Occipital lobe (tissue), 1 donor: ENCODE measurements at regions not wholly inside any gene's neighbourhood (a gene's known extent, or its start where the extent isn't known, plus 50 kb on each side); places are given as distances from the start of the nearest gene placed in this dataset.
"Not testable (repeated sequence)": the region's sequence is repeated elsewhere in the genome, so short reads cannot be mapped to it uniquely, and the experiment has no call there.

Experiments used
- DNase-seq: peaks from one replicate; lab custom pipeline; 2025; lab: John Stamatoyannopoulos, UW

DNA sequence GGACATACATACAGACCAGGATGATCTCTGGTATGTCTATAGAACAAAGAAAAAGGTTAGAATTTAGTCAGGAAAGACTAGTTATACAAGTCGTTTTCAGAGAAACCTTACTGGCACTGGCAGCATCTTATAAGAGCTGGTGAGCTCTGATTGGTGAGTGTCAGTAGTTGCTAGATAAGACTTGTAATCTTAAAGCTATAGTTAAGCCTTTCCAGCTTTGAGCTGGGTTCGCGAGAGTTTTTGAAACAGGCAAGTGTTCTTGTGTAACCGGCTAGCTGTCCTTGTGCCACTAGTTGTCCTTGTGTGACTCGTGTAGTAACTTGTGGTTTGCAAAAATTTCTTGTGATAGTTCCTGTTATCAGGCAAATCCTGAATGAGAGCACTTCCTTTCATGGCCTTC lies 740.9 kb downstream of the GALC start:
- no peak for DNase-seq

DNA sequence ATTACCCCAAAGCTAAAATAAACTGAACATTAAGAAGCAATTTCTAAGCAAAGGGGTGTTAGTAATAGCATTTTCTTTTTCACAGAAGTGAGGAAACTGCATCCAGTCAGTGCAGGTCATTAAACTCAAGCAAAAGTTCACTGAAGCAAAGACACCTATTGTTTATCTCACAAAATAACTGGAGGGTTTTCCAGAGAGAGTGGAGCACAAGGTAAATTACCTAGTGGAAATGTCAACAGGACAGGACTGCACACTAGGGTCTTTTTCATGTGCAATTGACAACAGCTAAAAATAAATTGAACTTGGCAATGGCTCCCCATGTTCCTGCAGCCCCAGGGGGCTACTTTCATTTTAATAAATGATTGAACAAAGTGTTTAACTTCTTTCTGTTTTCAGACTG lies 742.0 kb downstream of the GALC start:
- DNase-seq: no peak

DNA sequence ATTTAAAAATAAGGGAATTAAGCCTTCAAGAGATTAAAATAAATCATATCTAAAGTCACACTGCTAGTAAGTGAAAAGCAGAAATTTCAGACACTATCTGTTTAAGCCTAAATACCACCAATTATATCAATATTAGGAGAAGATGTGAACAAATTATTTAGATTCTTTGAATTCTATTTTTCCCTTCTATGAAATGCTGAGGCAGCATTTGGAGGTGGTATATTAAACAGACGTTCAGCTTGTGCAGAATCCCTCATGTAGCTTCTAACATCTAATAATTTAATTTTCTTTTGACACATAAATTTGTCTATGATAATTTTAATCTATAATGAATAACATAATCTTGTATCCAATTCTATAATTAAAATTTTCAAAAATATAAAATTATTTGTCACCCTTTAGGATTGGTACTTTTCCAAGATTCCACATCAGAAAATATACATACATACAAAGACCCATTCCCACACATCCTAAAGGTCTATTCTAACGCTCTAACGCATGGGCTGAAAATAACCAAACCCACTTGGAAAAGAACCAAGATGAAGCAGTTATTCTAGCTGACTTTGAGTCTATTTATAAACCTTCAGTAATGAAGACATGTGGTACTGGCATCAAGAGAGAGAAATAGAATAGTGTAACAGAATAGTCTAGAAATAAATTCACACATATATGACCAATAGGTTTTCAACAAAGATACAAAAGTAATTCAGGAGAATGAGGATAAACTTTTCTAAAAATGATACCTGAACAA lies 751.8 kb downstream of the GALC start:
- DNase-seq: no peak

DNA sequence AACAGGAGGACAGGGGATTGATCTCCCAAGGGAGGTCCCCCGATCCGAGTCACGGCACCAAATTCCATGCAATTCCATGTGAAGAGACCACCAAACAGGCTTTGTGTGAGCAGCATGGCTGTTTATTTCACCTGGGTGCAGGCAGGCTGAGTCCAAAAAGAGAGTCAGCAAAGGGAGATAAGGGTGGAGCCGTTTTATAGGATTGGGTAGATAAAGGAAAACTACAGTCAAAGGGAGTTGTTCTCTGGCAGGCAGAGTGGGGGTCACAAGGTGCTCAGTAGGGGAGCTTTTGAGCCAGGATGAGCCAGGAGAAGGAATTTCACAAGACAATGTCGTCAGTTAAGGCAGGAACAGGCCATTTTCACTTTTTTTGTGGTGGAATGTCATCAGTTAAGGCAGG lies 752.7 kb downstream of the GALC start:
- not testable (repeated sequence) for DNase-seq

DNA sequence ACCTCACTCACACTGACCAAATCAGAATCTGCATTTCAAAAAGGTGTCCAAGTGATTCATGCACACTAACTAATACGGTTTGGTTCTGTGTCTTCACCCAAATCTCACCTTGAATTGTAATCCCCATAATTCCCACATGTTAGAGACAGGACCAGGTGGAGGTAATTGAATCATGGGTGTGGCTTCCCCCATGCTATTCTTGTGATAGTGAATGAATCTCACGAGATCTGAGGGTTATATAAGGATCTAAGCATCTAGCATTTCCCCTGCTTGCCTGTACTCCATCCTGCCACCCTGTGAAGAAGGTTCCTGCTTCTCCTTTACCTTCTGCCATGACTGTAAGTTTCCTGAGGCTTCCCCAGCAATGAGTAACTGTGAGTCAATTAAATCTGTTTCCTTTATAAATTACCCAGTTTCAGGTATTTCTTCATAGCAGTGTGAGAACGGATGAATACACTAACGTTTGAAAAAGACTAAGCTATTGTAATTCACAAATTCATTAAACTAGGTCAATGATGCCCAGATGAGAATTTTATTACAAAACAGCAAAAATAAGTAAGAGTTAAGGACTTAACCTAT lies 759.1 kb downstream of the GALC start:
- DNase-seq: no peak

DNA sequence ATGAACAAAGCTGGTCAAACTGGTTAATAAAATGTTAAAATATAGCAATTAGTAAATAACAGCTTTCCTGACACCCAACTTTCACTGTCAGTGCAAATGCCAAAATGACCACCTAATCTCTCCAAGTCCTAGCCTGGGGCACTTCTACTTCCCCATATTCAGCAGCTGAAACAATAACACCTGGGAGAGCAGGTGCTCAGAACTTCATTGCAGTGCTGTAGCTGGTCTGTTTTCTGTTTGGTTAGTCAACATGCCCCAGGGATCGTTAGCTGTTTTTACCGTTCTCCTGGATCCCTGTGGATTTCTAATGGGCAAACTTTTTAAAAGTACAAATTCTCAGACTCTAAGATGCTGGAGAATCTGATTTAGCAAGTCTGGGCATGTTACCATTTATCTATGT lies 759.7 kb downstream of the GALC start:
- no peak for DNase-seq

DNA sequence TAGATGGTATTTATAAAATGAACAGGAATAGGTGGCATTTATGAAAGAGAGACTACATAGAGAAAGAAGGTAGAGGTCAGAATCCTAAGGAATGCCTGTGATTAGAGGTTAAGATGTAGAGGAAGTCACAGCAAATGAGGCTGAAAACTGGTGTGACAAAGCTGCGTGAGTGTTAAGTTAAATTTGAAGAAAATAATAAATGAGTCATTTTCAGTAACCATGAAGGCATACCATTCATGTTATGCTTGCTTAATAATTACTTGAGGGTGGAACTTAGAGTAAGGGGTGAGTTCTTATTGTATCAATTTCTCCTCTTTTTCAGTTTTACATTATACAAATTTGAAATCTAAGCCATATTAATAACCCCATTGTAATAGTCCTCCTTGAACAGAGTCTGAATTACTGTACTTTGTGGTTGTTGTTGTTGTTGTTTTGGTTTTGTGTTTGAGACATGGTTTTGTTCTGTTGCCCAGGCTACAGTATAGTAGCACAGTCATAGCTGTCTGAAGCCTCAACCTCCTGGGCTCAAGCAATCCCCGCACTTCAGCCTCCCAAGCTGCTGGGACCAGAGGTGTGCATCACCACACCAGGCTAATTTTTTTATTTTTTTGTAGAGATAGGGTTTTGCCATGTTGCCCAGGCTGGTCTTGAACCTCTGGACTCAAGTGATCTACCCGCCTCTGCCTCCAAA lies 761.5 kb downstream of the GALC start:
- no peak for DNase-seq

DNA sequence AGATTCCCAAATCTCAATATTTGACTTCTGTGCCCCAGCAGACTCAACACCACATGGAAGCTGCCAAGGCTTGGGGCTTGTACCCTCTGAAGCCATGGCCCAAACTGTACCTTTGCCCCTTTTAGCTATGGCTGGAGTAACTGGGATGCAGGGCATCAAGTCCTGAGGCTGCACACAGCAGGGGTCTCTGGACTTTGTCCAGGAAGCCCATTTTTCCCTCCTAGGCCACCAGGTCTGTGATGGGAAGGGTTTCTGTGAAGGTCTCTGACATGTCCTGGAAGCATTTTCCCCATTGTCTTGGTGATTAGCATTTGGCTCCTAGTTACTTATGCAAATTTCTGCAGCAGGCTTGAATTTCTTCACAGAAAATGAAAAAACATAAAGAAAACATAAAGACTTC lies 762.3 kb downstream of the GALC start:
- DNase-seq: no peak

DNA sequence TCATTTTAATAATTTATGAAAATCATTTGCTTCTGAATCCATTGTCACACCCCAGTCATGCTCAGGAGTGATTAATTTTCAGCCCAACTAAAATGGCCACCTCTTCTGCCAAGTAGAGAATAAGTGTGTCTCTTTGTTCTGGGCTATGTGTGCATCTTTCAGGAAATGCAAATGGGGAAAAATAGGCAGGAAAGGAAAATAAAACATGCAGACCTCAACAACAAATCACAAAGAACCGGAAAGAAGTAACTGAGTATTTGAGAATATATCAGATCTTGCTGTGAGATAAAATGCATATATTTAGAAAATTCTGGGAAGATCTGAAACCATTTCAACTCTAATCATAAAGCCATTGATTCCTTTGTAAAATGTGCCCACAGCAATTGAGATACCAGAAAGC lies 763.9 kb downstream of the GALC start:
- no peak for DNase-seq

DNA sequence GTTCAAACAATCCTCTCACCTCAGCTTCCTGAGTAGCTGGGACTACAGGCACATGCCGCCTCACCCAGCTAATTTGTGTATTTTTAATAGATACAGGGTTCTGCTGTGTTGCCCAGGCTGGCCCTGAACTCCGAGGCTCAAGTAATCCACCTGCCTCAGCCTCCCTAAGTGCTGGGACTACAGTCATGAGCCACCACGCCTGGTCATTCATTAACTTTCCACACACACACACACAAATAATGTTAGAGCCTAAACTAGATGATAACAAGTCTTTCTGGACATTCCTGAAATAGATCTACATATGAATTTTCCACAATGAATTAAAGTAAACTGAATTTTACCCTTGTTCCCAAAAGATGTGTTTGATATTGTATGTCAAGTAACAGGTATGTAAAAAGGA lies 776.0 kb downstream of the GALC start:
- no peak for DNase-seq

DNA sequence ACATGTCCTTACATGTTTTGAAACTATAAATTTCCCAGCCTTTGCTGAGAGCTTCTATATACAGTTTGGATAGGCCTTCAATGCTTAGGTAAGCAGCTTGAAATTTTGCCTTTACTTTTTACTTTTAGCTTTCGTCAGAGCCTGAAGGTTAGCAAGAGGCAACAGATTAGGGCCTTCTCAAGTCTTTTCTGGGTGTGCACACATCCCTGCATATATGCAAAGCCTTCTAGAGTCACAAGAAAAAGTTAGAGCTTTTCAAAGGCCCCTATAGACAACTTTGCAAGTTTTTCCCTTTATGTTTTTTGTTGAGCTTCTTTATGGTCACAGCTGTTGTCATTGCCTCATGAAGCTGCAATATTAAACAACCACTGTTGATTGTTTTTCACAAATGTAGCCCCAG lies 778.4 kb downstream of the GALC start:
- no peak for DNase-seq

DNA sequence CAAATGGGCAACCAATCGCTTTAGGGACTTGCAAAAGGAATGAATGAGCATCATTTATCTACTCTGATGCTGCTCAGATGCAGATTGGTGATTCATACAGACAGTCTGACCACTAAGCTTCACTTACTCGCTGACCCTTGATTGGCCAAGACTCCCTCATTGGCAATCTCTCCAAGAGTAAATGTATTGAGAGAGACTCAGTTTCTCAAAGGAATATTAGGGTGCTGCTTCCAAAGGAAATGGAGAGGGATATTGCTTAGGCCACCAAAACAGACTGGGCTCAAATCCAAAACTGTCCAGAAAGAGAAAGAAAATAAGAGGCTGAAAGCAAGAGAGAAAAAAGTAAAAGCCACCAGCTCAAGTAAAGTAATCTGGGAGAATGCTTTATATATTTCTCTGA lies 785.2 kb downstream of the GALC start:
- DNase-seq: no peak

DNA sequence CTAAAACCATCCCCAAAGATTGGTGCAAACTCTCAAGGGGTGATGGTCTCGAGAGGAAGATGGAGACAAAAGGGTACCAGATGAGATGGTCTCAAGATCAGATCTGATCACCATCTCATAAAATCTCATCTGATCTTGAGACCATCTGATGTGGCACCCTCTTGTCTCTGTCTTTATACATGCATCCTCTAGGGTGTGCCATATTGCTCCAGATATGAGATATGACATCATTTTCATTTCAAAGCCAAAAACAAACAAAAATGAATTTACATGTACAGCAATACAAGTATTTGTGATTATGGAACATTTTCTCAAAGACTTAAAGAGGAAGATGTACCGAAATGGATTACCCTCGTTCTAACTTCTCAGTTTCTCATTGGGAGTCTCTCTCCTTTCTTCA lies 787.2 kb downstream of the GALC start:
- DNase-seq: no peak

DNA sequence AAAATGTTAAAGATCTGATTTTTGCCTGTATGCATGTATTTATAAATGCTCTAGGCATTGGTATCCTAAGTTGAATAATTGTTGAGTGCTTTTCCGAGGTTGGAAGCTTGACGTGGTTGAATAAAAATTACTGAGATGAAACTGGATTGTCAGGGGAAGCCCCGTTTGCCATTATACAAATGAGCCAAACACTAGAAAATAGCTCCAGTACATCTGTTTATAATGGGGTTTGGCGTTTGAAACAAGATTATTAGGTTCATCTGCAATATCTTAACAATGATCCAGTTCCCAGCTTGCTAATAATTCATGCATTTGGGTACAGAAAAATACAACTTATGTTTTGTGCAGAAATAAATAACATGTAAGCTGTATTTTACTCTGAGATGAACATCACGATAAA lies 789.6 kb downstream of the GALC start:
- no peak for DNase-seq

DNA sequence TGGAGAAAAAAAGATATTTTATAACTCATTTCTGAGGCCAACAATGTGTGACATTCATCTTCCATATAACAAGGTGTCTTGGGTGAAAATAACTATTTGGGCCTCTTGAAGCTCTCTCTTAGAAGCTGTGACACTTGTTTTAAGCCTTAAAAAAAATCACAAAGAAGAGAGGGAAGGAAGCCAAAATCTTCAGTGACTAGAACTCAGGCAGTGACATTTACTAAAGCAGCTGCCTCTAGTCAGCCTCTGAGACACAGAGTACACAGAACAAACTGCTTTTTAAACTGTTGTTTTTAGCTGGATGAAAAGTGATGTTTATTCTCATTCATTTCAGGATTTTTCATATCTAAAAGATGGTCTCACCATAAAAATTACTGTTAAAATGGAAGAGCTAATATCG lies 793.6 kb downstream of the GALC start:
- no peak for DNase-seq

DNA sequence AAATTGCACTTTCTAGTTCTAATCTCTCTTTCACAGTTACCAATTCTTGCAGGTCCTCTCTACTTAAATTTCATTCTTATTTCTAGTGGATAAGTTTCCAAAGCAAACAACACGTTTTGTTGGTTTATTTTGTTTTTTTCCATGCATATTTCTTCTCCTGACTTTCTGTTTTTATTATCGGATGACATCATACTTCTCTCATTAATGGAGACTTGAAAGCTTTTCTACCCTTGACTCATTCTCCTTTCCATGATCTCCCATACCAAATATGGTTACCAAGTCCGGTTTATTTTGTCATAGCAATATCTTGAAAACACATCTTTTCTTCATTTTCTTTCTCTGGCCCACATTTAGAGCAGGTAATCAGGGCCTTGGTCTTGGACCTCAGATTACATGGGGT lies 796.5 kb downstream of the GALC start:
- DNase-seq: no peak

DNA sequence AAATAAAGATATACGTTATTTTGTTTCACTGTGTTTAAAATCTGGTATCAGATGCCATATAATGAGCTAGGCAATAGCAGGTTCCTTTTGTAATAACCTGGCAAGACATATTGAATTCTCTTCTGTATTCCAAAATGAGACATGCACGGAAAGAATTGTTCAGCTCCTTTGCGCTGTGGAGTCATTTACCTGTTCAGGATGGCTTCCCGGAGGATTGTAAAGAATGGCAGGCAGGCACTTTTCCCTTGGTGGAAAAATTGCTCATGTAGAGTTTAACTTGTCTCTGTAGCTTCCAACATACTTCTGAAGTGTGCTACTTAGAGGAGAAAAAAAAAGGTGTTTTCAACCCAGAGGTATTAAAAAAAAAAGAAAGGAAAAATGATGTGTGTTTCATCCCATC lies 805.2 kb downstream of the GALC start:
- no peak for DNase-seq

DNA sequence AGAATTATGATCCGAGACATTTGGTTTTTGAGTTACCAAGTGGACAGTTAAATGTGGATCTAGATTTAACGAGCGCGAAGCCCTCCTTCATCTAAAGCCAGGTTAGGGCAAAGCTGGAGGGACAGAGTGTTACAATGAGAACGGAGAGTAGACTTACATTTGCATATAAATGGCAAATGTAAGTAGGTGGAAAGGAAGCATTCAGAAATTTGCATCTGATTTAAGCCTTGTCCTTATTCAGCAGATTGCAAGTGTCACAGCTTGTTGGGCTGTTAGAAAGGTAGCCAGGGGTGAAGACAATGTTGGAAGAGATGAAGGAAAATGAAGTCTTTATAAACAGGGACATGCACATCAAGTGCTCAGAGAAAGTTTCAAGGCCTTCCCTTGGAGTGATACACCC lies 806.2 kb downstream of the GALC start:
- DNase-seq: no peak

DNA sequence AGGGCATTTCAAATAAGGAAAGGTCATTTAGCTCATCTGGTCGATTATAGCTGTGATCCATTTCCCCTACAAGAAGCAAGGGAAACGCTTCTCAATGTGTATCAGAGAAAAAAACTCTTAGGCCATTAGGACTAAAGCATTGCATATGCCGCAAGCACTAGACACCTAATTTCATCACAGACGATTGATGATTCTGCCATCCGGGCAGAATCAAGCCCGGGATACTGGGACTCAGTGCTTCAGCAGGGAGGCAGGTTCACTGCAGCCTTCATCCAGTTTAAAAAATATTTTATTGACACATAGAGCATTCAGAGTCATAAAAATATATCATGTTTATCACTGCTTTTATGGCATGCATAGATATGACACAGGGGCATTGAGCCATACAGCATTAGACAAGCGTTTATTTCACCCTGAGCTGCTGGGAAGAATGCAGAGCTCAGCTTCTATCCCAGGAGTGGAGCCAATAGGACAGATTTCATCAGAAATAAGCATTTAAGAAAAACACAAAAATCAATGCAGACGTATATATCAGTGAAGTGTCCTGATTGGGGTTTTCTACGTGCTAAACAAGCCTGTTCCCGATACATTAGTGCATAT lies 806.9 kb downstream of the GALC start:
- no peak for DNase-seq

DNA sequence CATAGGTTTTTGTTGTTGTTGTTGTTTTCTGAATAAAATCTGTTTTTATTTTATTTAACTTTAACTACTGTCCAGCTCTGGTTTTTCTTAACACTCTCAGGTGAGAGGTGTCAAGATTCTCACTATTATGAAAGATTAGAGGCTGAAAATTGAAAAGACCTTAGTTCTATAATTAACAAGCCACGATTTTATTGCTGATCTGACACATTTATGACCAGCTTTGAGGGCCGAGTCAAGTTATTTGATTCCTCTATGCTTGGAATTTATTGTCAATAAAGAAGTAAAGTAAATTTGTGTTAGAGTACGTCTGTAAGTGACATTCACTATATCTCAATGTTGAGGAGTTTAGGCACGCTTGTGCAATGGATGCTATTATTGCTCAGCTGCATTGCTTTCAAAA lies 808.8 kb downstream of the GALC start:
- DNase-seq: no peak

DNA sequence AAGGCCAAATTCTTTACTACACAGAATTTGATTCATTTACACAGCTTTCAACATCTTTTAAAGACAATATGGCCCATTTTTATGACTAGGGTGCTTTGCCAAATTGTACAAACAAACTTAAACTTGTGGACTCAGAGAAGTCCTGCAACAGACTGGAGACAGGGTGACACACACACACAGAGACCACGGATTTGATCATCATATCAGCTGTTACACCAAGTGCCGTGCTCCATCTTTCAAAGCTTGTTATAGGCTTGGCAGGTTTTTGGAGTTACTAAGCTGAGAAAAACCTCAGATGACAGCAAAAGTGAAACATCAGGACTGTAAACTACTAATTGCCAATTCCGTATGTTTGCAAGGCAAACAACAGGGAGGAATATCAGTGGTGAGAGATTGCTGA lies 811.7 kb downstream of the GALC start:
- DNase-seq: no peak

DNA sequence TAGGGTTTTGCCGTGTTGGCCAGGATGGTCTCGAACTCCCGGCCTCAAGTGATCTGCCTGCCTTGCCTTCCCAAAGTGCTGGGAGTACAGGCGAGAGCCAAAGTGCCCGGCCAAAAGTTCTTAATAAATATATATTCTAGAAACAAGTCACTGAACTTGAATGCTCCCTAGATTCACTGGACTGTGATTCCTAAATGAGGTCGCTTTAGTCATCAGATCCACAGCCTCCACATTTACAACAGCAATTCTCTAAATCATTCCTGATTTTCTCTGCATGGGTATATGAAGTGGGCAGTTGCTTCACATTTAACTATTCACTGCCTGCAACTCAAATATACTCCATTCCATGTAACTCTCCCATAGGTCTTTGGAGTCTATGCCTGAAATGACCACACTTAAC lies 813.0 kb downstream of the GALC start:
- DNase-seq: no peak

DNA sequence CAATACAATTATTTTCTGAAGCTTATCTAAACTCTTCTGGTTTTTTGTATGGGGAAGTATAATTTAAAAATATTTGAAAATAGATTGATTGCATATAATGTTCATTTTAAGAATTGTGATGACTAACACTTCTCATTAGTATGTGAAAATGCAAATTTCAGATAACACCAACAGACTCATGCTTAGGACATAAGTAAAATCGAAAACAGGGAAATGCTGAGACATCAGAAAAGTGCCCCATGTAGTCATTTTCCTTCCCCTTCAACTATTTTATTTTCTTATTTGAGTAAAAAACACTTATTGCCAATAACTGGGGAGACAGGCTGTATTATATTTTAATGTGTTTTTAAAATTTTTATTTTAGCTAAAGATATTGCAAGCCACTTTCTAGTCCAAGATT lies 814.7 kb downstream of the GALC start:
- no peak for DNase-seq
